ENCODE measurements at regions not wholly inside any gene's neighbourhood (a gene's known extent, or its start where the extent isn't known, plus 50 kb on each side); places are given as distances from the start of the nearest gene placed in this dataset.

- H3K27me3 ChIP-seq: no peaks in the 10 kb centered on the region
- WGBS: 44% methylated on average over 4 of the region's 4 CpGs
- no peaks in the 10 kb centered on the region for H3K36me3 ChIP-seq
- DNase-seq (ENCODE audit: extremely low spot score): peak; percentile 94
- intact Hi-C loops (cut with DNase I): no loop called here
- H3K27ac ChIP-seq (replicated peaks in 1 of 4): peak overlapping the region in 2 of 4 donors; percentile 18 to 25
- H3K4me1 ChIP-seq: peaks cover 0 to 24% (median 13%) of the 10 kb centered on the region in 4 donors
- no peaks in the 10 kb centered on the region for H3K9me3 ChIP-seq
- no peak overlapping the region for H3K4me3 ChIP-seq
- no peak for TF ChIP-seq POLR2A (IDR thresholded peaks at IDR 0.05; ENCODE audit: low read depth)
- peak; percentile 14 to 23 for TF ChIP-seq POLR2AphosphoS5 (IDR thresholded peaks at IDR 0.05)
- TF ChIP-seq CTCF (IDR thresholded peaks at IDR 0.05): no peak
- no peak for TF ChIP-seq EP300 (IDR thresholded peaks at IDR 0.05)
Observed at GRCh38 chr1:182259229-182259872, 132.2 kb downstream of the GLUL start.

DNA sequence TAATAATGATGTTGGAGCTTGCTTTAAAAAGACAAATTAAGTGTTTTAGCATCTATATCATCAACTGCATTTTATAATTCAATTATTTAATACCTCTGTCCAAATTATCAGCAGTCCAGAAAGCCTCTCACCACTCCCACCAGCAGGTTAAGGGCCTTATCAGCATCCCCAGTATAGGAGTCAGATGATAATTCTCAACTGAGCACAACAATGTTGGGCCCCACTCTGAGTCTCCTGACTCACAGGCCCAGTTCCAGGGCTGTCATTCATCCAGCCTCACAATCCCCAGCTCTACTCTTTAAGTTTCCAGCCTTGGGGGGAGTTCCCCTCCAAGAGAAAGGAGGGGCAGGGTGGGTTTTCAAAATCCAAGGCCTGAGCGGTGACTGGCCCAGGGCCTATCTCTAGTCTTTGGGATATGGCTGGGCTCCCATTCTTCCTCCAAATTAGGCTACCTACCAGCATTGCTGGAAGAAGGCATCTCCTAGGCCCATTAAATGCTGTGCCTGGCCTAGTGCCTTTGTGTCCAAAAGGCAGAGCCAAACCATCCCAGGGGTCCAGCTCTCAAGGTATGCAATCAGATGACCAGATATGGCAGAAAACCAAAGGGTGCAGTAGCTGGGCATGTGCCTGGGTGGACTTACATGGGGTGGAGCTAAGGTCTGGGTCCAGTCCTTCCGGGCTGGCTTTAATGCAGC is 134.1 kb downstream of the GLUL start:
- TF ChIP-seq POLR2AphosphoS5 (IDR thresholded peaks at IDR 0.05) (no peak), CTCF (IDR thresholded peaks at IDR 0.05) (no peak), EP300 (IDR thresholded peaks at IDR 0.05) (no peak), POLR2A (IDR thresholded peaks at IDR 0.05; ENCODE audit: low read depth) (no peak)
- Histone ChIP-seq H3K9me3 (no peaks in the 10 kb centered on the region), H3K36me3 (no peaks in the 10 kb centered on the region), H3K4me3 (no peak overlapping the region), H3K27me3 (no peaks in the 10 kb centered on the region), H3K27ac (replicated peaks in 1 of 4) (no peak overlapping the region), H3K4me1 (peaks cover 0 to 16% (median 9%) of the 10 kb centered on the region in 4 donors)
- intact Hi-C loops (cut with DNase I): no loop called here
- WGBS: 71% methylated on average over 2 of the region's 2 CpGs
- no peak for DNase-seq (ENCODE audit: extremely low spot score)

DNA sequence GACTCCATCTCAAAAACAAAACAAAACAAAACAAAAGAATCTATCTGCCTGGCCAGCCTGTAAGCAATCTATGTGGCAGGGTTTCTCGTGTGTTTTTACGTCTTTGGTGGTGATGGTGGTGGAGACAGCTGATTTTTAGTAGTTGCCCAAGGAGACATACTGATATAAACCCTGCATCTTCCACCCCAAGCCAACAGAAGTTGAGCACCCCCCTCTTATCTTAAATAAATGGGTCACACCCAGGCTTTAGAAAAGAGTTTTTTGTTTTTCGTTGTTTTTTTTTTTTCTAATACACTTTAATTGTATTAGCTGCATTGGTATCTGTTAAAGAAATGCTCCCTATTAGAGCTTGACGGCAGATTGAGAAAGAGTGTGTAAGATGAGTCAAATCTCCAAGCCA is 134.7 kb downstream of the GLUL start:
- H3K27me3 ChIP-seq: no peaks in the 10 kb centered on the region
- no peak overlapping the region for H3K4me3 ChIP-seq
- H3K4me1 ChIP-seq: peaks cover 0 to 15% (median 9%) of the 10 kb centered on the region in 4 donors
- 88% methylated on average over 4 of the region's 4 CpGs for WGBS
- no peak overlapping the region for H3K27ac ChIP-seq (replicated peaks in 1 of 4)
- H3K9me3 ChIP-seq: no peaks in the 10 kb centered on the region
- TF ChIP-seq POLR2AphosphoS5 (IDR thresholded peaks at IDR 0.05) (no peak), CTCF (IDR thresholded peaks at IDR 0.05) (no peak), EP300 (IDR thresholded peaks at IDR 0.05) (no peak), POLR2A (IDR thresholded peaks at IDR 0.05; ENCODE audit: low read depth) (no peak)
- no peaks in the 10 kb centered on the region for H3K36me3 ChIP-seq
- intact Hi-C loops (cut with DNase I): no loop called here
- no peak for DNase-seq (ENCODE audit: extremely low spot score)

GRCh38 chr1:182255494-182255893 is 136.1 kb downstream of the GLUL start:
- H3K4me3 ChIP-seq: no peak overlapping the region
- H3K27ac ChIP-seq (replicated peaks in 1 of 4): no peak overlapping the region
- no peaks in the 10 kb centered on the region for H3K27me3 ChIP-seq
- TF ChIP-seq POLR2A (IDR thresholded peaks at IDR 0.05; ENCODE audit: low read depth) (no peak), EP300 (IDR thresholded peaks at IDR 0.05) (no peak), CTCF (IDR thresholded peaks at IDR 0.05) (no peak), POLR2AphosphoS5 (IDR thresholded peaks at IDR 0.05) (no peak)
- intact Hi-C loops (cut with DNase I): no loop called here
- H3K9me3 ChIP-seq: no peaks in the 10 kb centered on the region
- peaks cover 0 to 15% (median 9%) of the 10 kb centered on the region in 4 donors for H3K4me1 ChIP-seq
- H3K36me3 ChIP-seq: no peaks in the 10 kb centered on the region
- WGBS: 68% methylated on average over 4 of the region's 4 CpGs
- DNase-seq (ENCODE audit: extremely low spot score): no peak

Data from esophagus muscularis mucosa (tissue), 4 donors.